Panc1 (cell line): ENCODE measurements at regions not wholly inside any gene's neighbourhood (a gene's known extent, or its start where the extent isn't known, plus 50 kb on each side); places are given as distances from the start of the nearest gene placed in this dataset.

Source experiments
- CTCF ChIP-seq: fragments of 450-650 bp; IDR thresholded peaks from 2 replicates; pipeline ENCODE4 v1.5.1; 2017; ENCODE audit warnings: mild to moderate bottlenecking
- POLR2AphosphoS5 ChIP-seq: IDR thresholded peaks from 2 replicates; pipeline ENCODE4 v1.6.1; 2012; ENCODE audit warnings: mild to moderate bottlenecking, low read depth, low read length, moderate library complexity
- SIN3A ChIP-seq: IDR thresholded peaks from 2 replicates; pipeline ENCODE4 v1.6.1; 2012; ENCODE audit warnings: low read depth, mild to moderate bottlenecking, low read length, moderate library complexity, borderline replicate concordance; ENCODE audit not compliant: insufficient read depth
- TF ChIP-seq, protein P1 (sequence below), 2 experiments: IDR thresholded peaks; 2 replicates each; pipeline ENCODE4 v1.6.1; 2011 to 2012; ENCODE audit warnings: low read depth in 2 of 2, control low read depth in 1 of 2, low read length in 1 of 2, mild to moderate bottlenecking in 1 of 2, moderate library complexity in 1 of 2; ENCODE audit not compliant: insufficient read depth in 1 of 2

DNA sequence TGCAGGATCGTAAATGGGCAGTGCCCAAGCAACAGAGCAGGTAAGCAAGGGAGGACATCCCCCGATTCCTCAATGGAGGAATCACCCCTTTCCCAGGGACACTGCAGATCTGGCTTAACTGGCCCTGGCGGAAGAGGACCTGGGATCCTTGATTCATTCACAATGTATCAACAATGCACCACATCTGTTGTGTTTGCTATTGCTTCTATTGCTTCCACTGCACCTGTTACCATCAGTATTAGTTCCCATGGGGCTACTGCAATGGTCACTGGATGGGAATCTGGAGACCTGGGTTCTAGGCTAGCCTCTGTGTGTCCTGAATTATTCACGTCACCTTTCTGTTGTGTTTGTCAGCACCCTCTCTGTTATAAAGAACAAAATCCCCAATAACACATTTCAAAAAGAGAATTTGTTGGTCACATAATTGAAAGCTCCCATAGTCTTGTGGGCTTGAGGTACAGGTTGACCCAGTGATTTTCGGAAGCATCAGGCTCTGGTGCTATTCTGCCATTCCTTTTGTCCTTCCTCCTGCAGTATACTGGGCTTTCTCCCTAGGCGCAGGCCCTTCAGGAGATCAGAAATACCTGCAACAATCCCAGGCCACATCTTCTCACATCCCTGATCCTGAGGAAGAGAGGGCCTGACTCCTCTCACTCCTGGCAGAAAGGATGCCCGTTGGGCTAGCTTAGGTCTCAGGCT lies 193.5 kb upstream of the GLI2 start:
- no peak for TF ChIP-seq CTCF
- no peak for TF ChIP-seq POLR2AphosphoS5
- TF ChIP-seq SIN3A: no peak
- TF ChIP-seq, protein P1, sequence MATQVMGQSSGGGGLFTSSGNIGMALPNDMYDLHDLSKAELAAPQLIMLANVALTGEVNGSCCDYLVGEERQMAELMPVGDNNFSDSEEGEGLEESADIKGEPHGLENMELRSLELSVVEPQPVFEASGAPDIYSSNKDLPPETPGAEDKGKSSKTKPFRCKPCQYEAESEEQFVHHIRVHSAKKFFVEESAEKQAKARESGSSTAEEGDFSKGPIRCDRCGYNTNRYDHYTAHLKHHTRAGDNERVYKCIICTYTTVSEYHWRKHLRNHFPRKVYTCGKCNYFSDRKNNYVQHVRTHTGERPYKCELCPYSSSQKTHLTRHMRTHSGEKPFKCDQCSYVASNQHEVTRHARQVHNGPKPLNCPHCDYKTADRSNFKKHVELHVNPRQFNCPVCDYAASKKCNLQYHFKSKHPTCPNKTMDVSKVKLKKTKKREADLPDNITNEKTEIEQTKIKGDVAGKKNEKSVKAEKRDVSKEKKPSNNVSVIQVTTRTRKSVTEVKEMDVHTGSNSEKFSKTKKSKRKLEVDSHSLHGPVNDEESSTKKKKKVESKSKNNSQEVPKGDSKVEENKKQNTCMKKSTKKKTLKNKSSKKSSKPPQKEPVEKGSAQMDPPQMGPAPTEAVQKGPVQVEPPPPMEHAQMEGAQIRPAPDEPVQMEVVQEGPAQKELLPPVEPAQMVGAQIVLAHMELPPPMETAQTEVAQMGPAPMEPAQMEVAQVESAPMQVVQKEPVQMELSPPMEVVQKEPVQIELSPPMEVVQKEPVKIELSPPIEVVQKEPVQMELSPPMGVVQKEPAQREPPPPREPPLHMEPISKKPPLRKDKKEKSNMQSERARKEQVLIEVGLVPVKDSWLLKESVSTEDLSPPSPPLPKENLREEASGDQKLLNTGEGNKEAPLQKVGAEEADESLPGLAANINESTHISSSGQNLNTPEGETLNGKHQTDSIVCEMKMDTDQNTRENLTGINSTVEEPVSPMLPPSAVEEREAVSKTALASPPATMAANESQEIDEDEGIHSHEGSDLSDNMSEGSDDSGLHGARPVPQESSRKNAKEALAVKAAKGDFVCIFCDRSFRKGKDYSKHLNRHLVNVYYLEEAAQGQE (IDR thresholded peaks at IDR 0.05; ENCODE audit: insufficient read depth in 1 of 2, low read depth in 2 of 2, low read length in 1 of 2): no peak
